ENCODE measurements at regions not wholly inside any gene's neighbourhood (a gene's known extent, or its start where the extent isn't known, plus 50 kb on each side); places are given as distances from the start of the nearest gene placed in this dataset.

DNA sequence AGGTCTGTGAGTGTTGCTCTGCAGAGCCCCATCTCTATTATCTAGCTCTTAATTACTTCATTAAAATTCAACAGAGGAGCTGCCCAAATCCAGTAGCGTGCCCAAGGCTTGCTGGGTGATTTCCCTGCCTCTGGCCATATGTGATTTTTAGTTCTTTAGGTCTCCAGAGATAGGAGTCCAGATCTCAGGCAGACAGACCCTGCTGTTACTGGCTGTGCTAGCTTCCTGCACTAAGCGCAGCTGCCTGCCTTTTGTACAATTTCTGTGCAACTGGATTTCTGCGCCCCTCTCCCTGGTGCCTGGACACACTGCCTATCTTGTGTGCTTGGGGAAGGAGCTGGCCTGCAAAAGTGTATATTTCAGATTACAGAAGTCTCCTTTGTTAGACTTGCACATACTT, 136.5 kb downstream of the TDRD15 start:
- Histone ChIP-seq H3K27me3 (replicated peaks; ENCODE audit: control insufficient read depth, insufficient read depth, low read length) (peaks cover 1% of the 10 kb centered on the region), H3K4me3 (replicated peaks; ENCODE audit: low read depth, low read length) (no peak overlapping the region), H3K36me3 (ENCODE audit: control insufficient read depth, insufficient read depth, low read length) (no peaks in the 10 kb centered on the region)
- TF ChIP-seq, protein P1, sequence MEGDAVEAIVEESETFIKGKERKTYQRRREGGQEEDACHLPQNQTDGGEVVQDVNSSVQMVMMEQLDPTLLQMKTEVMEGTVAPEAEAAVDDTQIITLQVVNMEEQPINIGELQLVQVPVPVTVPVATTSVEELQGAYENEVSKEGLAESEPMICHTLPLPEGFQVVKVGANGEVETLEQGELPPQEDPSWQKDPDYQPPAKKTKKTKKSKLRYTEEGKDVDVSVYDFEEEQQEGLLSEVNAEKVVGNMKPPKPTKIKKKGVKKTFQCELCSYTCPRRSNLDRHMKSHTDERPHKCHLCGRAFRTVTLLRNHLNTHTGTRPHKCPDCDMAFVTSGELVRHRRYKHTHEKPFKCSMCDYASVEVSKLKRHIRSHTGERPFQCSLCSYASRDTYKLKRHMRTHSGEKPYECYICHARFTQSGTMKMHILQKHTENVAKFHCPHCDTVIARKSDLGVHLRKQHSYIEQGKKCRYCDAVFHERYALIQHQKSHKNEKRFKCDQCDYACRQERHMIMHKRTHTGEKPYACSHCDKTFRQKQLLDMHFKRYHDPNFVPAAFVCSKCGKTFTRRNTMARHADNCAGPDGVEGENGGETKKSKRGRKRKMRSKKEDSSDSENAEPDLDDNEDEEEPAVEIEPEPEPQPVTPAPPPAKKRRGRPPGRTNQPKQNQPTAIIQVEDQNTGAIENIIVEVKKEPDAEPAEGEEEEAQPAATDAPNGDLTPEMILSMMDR (IDR thresholded peaks at IDR 0.05; ENCODE audit: insufficient read depth, low read length, poor library complexity, severe bottlenecking) = no peak
- no peak for DNase-seq (ENCODE audit: extremely low read depth, insufficient read length)

DNA sequence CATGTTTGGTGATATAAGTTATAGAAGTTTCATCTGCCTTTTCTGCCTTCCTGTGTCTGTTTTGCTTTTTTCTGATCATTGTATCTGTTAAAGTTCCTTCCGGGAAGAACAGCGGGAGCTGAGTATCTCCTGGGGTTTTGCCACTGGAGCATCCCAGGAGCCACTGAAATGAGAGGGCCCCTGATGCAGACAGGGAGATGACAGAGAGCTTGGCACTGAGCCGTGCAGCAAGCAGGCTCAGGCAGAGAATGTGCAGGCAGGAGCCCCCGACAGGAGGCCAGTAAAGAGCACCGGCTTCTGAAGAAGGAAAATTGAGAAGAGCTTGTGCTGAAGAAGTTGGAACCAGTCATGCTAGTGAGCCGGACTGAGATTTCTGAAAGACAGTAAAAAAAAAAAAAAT, 137.8 kb downstream of the TDRD15 start:
- Histone ChIP-seq H3K27me3 (replicated peaks; ENCODE audit: control insufficient read depth, insufficient read depth, low read length) (peaks cover 1% of the 10 kb centered on the region), H3K36me3 (ENCODE audit: control insufficient read depth, insufficient read depth, low read length) (no peaks in the 10 kb centered on the region), H3K4me3 (replicated peaks; ENCODE audit: low read depth, low read length) (no peak overlapping the region)
- TF ChIP-seq, protein P1 (IDR thresholded peaks at IDR 0.05; ENCODE audit: insufficient read depth, low read length, poor library complexity, severe bottlenecking) = no peak
- no peak for DNase-seq (ENCODE audit: extremely low read depth, insufficient read length)

DNA sequence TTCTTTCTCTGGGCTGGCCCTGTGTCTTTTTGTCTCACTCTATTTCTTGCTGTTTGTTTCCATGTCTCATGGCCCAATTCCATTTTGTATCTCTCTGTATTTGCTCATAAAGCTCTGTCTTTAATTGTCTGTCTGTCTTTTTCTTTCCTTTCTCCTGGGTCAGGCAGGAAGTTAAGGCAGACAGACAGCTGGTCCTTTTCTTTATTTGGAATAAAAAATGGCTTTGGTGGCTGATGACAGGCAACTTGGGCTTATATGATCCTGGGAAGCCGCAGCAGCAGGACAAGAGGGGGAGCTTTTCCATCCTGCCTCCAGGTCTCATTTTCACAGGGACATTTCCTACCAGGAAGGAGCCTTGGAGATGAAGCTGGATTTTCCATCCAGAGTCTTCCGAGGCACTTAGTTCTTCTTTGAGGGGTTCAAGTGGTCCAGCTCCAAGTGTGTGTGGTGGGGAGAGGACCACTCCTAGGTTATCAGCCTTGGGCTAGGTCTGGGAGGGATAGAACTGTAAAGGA, 138.7 kb downstream of the TDRD15 start:
- no peak for DNase-seq (ENCODE audit: extremely low read depth, insufficient read length)
- H3K4me3 ChIP-seq (replicated peaks; ENCODE audit: low read depth, low read length) = no peak overlapping the region
- TF ChIP-seq, protein P1 (IDR thresholded peaks at IDR 0.05; ENCODE audit: insufficient read depth, low read length, poor library complexity, severe bottlenecking) = no peak
- no peaks in the 10 kb centered on the region for H3K36me3 ChIP-seq (ENCODE audit: control insufficient read depth, insufficient read depth, low read length)
- H3K27me3 ChIP-seq (replicated peaks; ENCODE audit: control insufficient read depth, insufficient read depth, low read length) = peaks cover 1% of the 10 kb centered on the region

DNA sequence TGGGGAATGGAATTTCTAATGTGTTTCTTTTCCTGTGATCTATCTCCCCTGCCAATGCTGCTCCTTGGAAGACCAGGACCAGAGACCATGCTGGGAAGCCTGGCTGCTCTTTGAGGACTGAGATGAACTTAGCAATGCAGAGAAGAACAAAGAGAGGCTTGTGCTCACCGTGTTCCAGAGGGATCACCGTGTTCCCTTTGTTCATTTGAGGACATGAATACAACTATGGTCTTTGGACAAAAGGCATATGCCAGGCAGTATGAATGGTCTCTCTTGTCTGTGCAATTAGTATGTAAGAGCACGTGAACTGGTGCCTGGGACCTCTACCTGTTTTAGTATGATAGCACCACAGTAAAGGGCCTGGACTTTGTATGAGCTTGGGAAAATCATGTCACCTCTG, 139.9 kb downstream of the TDRD15 start:
- no peak overlapping the region for H3K4me3 ChIP-seq (replicated peaks; ENCODE audit: low read depth, low read length)
- TF ChIP-seq, protein P1 (IDR thresholded peaks at IDR 0.05; ENCODE audit: insufficient read depth, low read length, poor library complexity, severe bottlenecking) = no peak

DNA sequence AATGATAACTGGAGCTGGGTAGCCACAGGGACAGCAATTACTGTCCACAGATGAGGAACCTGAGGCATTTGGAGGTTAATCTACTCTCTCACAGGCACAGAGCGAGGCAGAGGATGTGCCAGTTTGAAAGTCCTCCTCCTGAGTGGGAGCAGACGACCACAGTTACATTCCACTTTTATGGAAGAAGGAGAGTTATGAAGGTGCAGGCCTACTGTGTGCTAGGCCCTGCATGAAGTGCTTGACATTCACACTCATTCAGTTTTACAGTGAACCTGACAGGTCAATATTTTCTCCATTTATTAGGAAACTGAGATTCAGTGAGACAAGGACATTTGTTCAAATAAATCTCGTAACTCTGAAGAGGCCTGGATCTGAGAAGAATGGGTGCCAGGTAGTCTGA, 142.0 kb downstream of the TDRD15 start:
- TF ChIP-seq, protein P1 (IDR thresholded peaks at IDR 0.05; ENCODE audit: insufficient read depth, low read length, poor library complexity, severe bottlenecking) = no peak
- Histone ChIP-seq H3K36me3 (ENCODE audit: control insufficient read depth, insufficient read depth, low read length) (no peaks in the 10 kb centered on the region), H3K27me3 (replicated peaks; ENCODE audit: control insufficient read depth, insufficient read depth, low read length) (peaks cover 1% of the 10 kb centered on the region), H3K4me3 (replicated peaks; ENCODE audit: low read depth, low read length) (no peak overlapping the region)
- DNase-seq (ENCODE audit: extremely low read depth, insufficient read length) = no peak

More for the DNA sequence above, 139.9 kb downstream of the TDRD15 start:
- Histone ChIP-seq H3K27me3 (replicated peaks; ENCODE audit: control insufficient read depth, insufficient read depth, low read length) (peaks cover 1% of the 10 kb centered on the region), H3K36me3 (ENCODE audit: control insufficient read depth, insufficient read depth, low read length) (no peaks in the 10 kb centered on the region)
- no peak for DNase-seq (ENCODE audit: extremely low read depth, insufficient read length)
